ENCODE measurements at regions not wholly inside any gene's neighbourhood (a gene's known extent, or its start where the extent isn't known, plus 50 kb on each side); places are given as distances from the start of the nearest gene placed in this dataset.

- TF ChIP-seq, protein P1, sequence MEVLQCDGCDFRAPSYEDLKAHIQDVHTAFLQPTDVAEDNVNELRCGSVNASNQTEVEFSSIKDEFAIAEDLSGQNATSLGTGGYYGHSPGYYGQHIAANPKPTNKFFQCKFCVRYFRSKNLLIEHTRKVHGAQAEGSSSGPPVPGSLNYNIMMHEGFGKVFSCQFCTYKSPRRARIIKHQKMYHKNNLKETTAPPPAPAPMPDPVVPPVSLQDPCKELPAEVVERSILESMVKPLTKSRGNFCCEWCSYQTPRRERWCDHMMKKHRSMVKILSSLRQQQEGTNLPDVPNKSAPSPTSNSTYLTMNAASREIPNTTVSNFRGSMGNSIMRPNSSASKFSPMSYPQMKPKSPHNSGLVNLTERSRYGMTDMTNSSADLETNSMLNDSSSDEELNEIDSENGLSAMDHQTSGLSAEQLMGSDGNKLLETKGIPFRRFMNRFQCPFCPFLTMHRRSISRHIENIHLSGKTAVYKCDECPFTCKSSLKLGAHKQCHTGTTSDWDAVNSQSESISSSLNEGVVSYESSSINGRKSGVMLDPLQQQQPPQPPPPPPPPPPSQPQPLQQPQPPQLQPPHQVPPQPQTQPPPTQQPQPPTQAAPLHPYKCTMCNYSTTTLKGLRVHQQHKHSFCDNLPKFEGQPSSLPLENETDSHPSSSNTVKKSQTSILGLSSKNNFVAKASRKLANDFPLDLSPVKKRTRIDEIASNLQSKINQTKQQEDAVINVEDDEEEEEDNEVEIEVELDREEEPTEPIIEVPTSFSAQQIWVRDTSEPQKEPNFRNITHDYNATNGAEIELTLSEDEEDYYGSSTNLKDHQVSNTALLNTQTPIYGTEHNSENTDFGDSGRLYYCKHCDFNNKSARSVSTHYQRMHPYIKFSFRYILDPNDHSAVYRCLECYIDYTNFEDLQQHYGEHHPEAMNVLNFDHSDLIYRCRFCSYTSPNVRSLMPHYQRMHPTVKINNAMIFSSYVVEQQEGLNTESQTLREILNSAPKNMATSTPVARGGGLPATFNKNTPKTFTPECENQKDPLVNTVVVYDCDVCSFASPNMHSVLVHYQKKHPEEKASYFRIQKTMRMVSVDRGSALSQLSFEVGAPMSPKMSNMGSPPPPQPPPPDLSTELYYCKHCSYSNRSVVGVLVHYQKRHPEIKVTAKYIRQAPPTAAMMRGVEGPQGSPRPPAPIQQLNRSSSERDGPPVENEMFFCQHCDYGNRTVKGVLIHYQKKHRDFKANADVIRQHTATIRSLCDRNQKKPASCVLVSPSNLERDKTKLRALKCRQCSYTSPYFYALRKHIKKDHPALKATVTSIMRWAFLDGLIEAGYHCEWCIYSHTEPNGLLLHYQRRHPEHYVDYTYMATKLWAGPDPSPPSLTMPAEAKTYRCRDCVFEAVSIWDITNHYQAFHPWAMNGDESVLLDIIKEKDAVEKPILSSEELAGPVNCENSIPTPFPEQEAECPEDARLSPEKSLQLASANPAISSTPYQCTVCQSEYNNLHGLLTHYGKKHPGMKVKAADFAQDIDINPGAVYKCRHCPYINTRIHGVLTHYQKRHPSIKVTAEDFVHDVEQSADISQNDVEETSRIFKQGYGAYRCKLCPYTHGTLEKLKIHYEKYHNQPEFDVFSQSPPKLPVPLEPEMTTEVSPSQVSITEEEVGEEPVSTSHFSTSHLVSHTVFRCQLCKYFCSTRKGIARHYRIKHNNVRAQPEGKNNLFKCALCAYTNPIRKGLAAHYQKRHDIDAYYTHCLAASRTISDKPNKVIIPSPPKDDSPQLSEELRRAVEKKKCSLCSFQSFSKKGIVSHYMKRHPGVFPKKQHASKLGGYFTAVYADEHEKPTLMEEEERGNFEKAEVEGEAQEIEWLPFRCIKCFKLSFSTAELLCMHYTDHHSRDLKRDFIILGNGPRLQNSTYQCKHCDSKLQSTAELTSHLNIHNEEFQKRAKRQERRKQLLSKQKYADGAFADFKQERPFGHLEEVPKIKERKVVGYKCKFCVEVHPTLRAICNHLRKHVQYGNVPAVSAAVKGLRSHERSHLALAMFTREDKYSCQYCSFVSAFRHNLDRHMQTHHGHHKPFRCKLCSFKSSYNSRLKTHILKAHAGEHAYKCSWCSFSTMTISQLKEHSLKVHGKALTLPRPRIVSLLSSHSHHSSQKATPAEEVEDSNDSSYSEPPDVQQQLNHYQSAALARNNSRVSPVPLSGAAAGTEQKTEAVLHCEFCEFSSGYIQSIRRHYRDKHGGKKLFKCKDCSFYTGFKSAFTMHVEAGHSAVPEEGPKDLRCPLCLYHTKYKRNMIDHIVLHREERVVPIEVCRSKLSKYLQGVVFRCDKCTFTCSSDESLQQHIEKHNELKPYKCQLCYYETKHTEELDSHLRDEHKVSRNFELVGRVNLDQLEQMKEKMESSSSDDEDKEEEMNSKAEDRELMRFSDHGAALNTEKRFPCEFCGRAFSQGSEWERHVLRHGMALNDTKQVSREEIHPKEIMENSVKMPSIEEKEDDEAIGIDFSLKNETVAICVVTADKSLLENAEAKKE (CRISPR knock-in tag; IDR thresholded peaks at IDR 0.05): no peak
- TF ChIP-seq EZH2phosphoT487 (IDR thresholded peaks at IDR 0.05; ENCODE audit: unreplicated experiment) (no peak), CREB1 (CRISPR knock-in tag; IDR thresholded peaks at IDR 0.05; ENCODE audit: low read depth) (no peak)
- TF ChIP-seq, protein P2, sequence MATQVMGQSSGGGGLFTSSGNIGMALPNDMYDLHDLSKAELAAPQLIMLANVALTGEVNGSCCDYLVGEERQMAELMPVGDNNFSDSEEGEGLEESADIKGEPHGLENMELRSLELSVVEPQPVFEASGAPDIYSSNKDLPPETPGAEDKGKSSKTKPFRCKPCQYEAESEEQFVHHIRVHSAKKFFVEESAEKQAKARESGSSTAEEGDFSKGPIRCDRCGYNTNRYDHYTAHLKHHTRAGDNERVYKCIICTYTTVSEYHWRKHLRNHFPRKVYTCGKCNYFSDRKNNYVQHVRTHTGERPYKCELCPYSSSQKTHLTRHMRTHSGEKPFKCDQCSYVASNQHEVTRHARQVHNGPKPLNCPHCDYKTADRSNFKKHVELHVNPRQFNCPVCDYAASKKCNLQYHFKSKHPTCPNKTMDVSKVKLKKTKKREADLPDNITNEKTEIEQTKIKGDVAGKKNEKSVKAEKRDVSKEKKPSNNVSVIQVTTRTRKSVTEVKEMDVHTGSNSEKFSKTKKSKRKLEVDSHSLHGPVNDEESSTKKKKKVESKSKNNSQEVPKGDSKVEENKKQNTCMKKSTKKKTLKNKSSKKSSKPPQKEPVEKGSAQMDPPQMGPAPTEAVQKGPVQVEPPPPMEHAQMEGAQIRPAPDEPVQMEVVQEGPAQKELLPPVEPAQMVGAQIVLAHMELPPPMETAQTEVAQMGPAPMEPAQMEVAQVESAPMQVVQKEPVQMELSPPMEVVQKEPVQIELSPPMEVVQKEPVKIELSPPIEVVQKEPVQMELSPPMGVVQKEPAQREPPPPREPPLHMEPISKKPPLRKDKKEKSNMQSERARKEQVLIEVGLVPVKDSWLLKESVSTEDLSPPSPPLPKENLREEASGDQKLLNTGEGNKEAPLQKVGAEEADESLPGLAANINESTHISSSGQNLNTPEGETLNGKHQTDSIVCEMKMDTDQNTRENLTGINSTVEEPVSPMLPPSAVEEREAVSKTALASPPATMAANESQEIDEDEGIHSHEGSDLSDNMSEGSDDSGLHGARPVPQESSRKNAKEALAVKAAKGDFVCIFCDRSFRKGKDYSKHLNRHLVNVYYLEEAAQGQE (IDR thresholded peaks at IDR 0.05; ENCODE audit: unreplicated experiment): no peak
These were observed 448.0 kb upstream of the AMELY start (continued) for GRCh38 chrY:7359520-7359919.

Measured in GM23338 (cell line).